GM23338 (cell line): ENCODE measurements at regions not wholly inside any gene's neighbourhood (a gene's known extent, or its start where the extent isn't known, plus 50 kb on each side); places are given as distances from the start of the nearest gene placed in this dataset.

Source experiments
- ATAC-seq: fragments of 200-7000 bp; cut with Tn5 transposase; 3 replicates; pipeline ENCODE4 v1.9.1; 2020
- DNase-seq: peaks from one replicate; pipeline ENCODE4 v3.0.0-alpha.2; 2015; ENCODE audit warnings: low spot score
- H2AFZ ChIP-seq: fragments of 200-600 bp; sonication (generic); 2 replicates; pipeline ENCODE4 v1.8.0; 2016; ENCODE audit warnings: antibody characterized with exemption, mild to moderate bottlenecking, moderate library complexity
- H3F3A ChIP-seq: fragments of 200-600 bp; sonication (generic); replicated peaks from 2 replicates; pipeline ENCODE4 v1.8.0; 2017; ENCODE audit warnings: antibody characterized with exemption, mixed run types, low read depth
- H3K27ac ChIP-seq: fragments of 200-600 bp; sonication (generic); 2 replicates; pipeline ENCODE4 v1.6.1; 2016; ENCODE audit warnings: low read depth
- H3K27me3 ChIP-seq: fragments of 200-600 bp; sonication (generic); 2 replicates; pipeline ENCODE4 v1.8.0; 2016; ENCODE audit warnings: mild to moderate bottlenecking, mixed run types, moderate library complexity; ENCODE audit not compliant: insufficient read depth
- H3K36me3 ChIP-seq: fragments of 200-600 bp; sonication (generic); 2 replicates; pipeline ENCODE4 v1.8.0; 2016; ENCODE audit warnings: mild to moderate bottlenecking; ENCODE audit not compliant: insufficient read depth
- H3K4me1 ChIP-seq: fragments of 200-600 bp; sonication (generic); 2 replicates; pipeline ENCODE4 v1.8.0; 2016; ENCODE audit warnings: mild to moderate bottlenecking, moderate library complexity; ENCODE audit not compliant: insufficient read depth
- H3K4me2 ChIP-seq: fragments of 200-600 bp; sonication (generic); 2 replicates; pipeline ENCODE4 v1.7.1; 2017; ENCODE audit warnings: mixed run types
- H3K4me3 ChIP-seq: fragments of 200-600 bp; sonication (generic); 2 replicates; pipeline ENCODE4 v1.6.1; 2016; ENCODE audit warnings: mixed run types
- H3K79me2 ChIP-seq: fragments of 200-600 bp; sonication (generic); replicated peaks from 2 replicates; pipeline ENCODE4 v1.8.0; 2017; ENCODE audit warnings: mild to moderate bottlenecking; ENCODE audit not compliant: insufficient read depth
- H3K9me2 ChIP-seq: fragments of 200-600 bp; sonication (generic); 2 replicates; pipeline ENCODE4 v1.8.0; 2017; ENCODE audit not compliant: insufficient read depth
- H4K20me1 ChIP-seq: fragments of 200-600 bp; sonication (generic); replicated peaks from 2 replicates; pipeline ENCODE4 v1.8.0; 2017; ENCODE audit warnings: mild to moderate bottlenecking; ENCODE audit not compliant: insufficient read depth
- H3K27ac Mint-ChIP-seq: 2 replicates; pipeline ENCODE4 v1.8.0; 2020; ENCODE audit warnings: inconsistent platforms, mild to moderate bottlenecking, moderate library complexity, mixed read lengths
- H3K27me3 Mint-ChIP-seq: 3 replicates; pipeline ENCODE4 v1.8.0; 2022; ENCODE audit warnings: low read depth, mild to moderate bottlenecking, moderate library complexity, mixed read lengths, inconsistent platforms; ENCODE audit not compliant: insufficient read depth, poor library complexity
- H3K36me3 Mint-ChIP-seq: 3 replicates; pipeline ENCODE4 v1.8.0; 2021; ENCODE audit warnings: low read depth, mild to moderate bottlenecking, inconsistent platforms, moderate library complexity, mixed read lengths
- H3K4me1 Mint-ChIP-seq: 3 replicates; pipeline ENCODE4 v1.8.0; 2020; ENCODE audit warnings: mild to moderate bottlenecking, inconsistent platforms, mixed read lengths
- H3K4me3 Mint-ChIP-seq: 3 replicates; pipeline ENCODE4 v1.8.0; 2021; ENCODE audit warnings: moderate library complexity, mild to moderate bottlenecking, inconsistent platforms, mixed read lengths
- H3K9me3 Mint-ChIP-seq: 3 replicates; pipeline ENCODE4 v1.8.0; 2020; ENCODE audit warnings: moderate library complexity, mild to moderate bottlenecking, inconsistent platforms, mixed read lengths
- CREB1 ChIP-seq: fragments of 250-450 bp; sonication (Bioruptor Pico); IDR thresholded peaks from 2 replicates; pipeline ENCODE4 v1.5.0; 2020; ENCODE audit warnings: low read depth, mild to moderate bottlenecking, moderate library complexity
- CTCF ChIP-seq, 2 experiments: fragments of 200-600 bp in 1 of 2; sonication (generic) in 1 of 2; conservative IDR thresholded peaks; 2 replicates each; pipeline versions ENCODE4 v1.5.1 to v1.6.1; 2016 to 2017; ENCODE audit warnings: antibody characterized with exemption in 2 of 2, low read depth in 2 of 2, mild to moderate bottlenecking in 2 of 2, moderate library complexity in 1 of 2
- ETS1 ChIP-seq: IDR thresholded peaks from 2 replicates; pipeline ENCODE4 v1.6.1; 2016; ENCODE audit warnings: antibody characterized with exemption
- JUNB ChIP-seq: IDR thresholded peaks from one replicate; pipeline ENCODE4 v1.6.1; 2016; ENCODE audit warnings: antibody characterized with exemption; ENCODE audit not compliant: unreplicated experiment
- NANOG ChIP-seq: IDR thresholded peaks from 2 replicates; pipeline ENCODE4 v1.6.1; 2016; ENCODE audit warnings: antibody characterized with exemption, borderline replicate concordance
- POLR2AphosphoS5 ChIP-seq: IDR thresholded peaks from 2 replicates; pipeline ENCODE4 v1.6.1; 2016; ENCODE audit warnings: antibody characterized with exemption, low read depth
- STAT1 ChIP-seq: IDR thresholded peaks from one replicate; pipeline ENCODE4 v1.6.1; 2016; ENCODE audit warnings: antibody characterized with exemption; ENCODE audit not compliant: unreplicated experiment
- ZNF462 ChIP-seq: fragments of 250-450 bp; sonication (Bioruptor Pico); IDR thresholded peaks from 2 replicates; pipeline ENCODE4 v1.5.0; 2020; ENCODE audit warnings: mild to moderate bottlenecking, moderate library complexity

- no peaks in the 10 kb centered on the region for H3K36me3 ChIP-seq
- H3K4me3 Mint-ChIP-seq, result no peak overlapping the region
Measured at GRCh38 chr12:67525617-67525884, 123.0 kb upstream of the DYRK2 start.

More at GRCh38 chr12:67525617-67525884, 123.0 kb upstream of the DYRK2 start:
- Histone ChIP-seq H2AFZ (no peak overlapping the region), H3K4me1 (peaks cover 31% of the 10 kb centered on the region), H3K27me3 (no peaks in the 10 kb centered on the region), H4K20me1 (no peaks in the 10 kb centered on the region), H3K4me2 (no peak overlapping the region), H3K79me2 (no peaks in the 10 kb centered on the region), H3K27ac (peak overlapping the region; percentile 84), H3K4me3 (no peak overlapping the region), H3K9me2 (peaks cover 2% of the 10 kb centered on the region; the same call in 1 of the 2 replicates), H3F3A (no peaks in the 10 kb centered on the region)
- Mint-ChIP-seq H3K36me3 (no peaks in the 10 kb centered on the region), H3K27me3 (peaks cover 13% of the 10 kb centered on the region), H3K4me1 (peaks cover 53% of the 10 kb centered on the region), H3K27ac (no peak overlapping the region; the same call in 1 of the 2 replicates), H3K9me3 (no peaks in the 10 kb centered on the region; the same call in 2 of the 3 replicates)
- DNase-seq (peak; percentile 72), ATAC-seq (peak; percentile 74)
- TF ChIP-seq ZNF462 (CRISPR knock-in tag), result no peak
- TF ChIP-seq JUNB, result no peak
- TF ChIP-seq STAT1, result no peak
- TF ChIP-seq NANOG, result peak; percentile 80
- no peak for TF ChIP-seq ETS1
- TF ChIP-seq CTCF (conservative IDR thresholded peaks at IDR 0.05; ENCODE audit: low read depth in 2 of 2), result no peak
- TF ChIP-seq POLR2AphosphoS5, result no peak
- peak; percentile 12; the same call in 1 of the 2 replicates for TF ChIP-seq CREB1
